Caki2 (cell line): ENCODE measurements at regions not wholly inside any gene's neighbourhood (a gene's known extent, or its start where the extent isn't known, plus 50 kb on each side); places are given as distances from the start of the nearest gene placed in this dataset.

ENCODE experiments used
- DNase-seq: peaks from one replicate; pipeline ENCODE4 v3.0.0-alpha.2; 2015; ENCODE audit warnings: low read depth
- in situ Hi-C: cut with HindIII; loops from 2 replicates; pipeline ENCODE4 v1.10.0; 2016; ENCODE audit warnings: low sequenced_read_pairs, low pct_unique_long_range_greater_than_20kb, mixed read lengths

- in situ Hi-C loops: no loop called here
- no peak for DNase-seq
Observed at GRCh38 chr1:76754730-76755129, 112.5 kb upstream of the ST6GALNAC5 start.

GRCh38 chr1:76759171-76759860 is 108.0 kb upstream of the ST6GALNAC5 start:
- DNase-seq: no peak
- in situ Hi-C loops: no loop called here

GRCh38 chr1:76759950-76760349 is 107.3 kb upstream of the ST6GALNAC5 start:
- in situ Hi-C loops: no loop called here
- DNase-seq: peak; percentile 1

DNA sequence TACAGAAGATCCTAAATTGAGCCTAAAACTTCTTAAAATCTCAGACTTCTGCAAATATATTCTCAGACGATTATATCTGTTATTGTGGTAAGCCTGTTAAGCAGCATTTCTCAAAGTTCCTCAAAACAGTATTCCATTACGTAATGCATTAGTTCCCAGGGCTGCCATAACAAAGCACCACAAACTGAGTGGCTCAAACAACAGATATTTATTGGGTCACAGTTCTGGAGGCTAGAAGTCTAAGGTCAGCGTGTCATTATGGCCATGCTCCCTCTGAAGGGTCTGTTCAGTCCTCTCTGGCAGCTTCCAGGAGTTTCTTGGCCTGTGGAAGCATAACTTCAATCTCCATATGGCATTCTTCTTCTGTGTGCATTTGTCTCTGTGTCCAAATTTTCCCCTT is 103.5 kb upstream of the ST6GALNAC5 start:
- in situ Hi-C loops: no loop called here
- DNase-seq: no peak

DNA sequence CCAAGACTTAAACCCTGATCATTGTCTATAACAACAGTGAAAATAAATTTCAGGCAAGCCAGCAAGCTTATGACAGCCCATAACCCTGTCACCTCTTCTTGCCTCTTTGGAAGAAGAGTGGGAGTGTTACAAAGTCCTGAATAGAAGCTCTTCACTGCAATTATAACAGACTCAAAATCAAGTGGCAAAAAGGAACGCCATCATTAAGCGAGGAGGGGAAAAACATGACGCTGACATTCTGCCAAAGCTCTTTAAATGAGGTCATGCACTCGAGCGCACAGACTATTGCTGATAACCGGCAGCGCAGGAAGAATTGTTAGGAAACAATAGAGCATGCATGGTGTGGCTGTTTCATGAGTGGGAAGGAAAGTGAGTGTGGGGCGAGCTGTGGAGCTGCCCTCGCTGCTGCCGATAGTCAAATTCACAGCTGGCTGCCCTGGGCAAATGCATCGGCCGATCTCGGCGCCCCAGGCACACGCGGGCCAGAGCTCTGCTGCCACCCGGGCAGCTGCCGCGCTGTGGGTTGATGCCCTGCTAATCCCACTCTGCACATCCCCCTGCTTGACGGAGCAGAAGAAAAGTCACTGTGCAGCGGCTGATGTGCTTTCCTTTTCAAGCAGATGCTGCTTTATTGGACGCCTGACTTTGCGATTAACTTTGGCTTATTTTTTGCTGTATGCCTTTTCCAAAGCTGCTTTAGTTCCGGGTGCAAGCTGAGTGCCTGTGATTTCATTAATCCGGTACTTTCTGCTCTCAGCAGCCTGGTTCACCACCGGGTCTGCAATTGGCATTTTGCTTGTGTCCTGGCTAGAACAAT is 102.4 kb upstream of the ST6GALNAC5 start:
- DNase-seq: no peak
- in situ Hi-C loops: no loop called here

DNA sequence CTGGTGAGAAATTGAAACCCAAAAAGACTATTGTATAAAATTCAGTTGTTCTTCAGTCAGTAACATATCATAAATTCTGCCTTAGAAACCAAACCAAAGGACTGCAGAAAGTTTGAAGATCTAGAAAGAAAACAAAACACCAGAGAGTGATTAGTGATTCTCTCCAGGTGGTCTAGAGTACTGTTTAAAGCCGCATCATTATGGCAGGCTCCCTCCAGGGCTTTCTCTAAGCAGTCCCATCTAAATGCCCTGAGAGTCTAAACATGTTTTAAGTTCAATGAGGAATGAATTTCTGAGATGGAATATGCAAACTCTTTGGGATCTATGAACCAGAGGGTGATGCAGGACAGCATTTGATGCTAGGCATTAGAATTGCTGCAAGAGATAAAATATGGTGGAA is 100.9 kb upstream of the ST6GALNAC5 start:
- no peak for DNase-seq
- in situ Hi-C loops: no loop called here

- in situ Hi-C loops: no loop called here
- DNase-seq: no peak
Observed at GRCh38 chr1:76769911-76770310, 97.4 kb upstream of the ST6GALNAC5 start.

DNA sequence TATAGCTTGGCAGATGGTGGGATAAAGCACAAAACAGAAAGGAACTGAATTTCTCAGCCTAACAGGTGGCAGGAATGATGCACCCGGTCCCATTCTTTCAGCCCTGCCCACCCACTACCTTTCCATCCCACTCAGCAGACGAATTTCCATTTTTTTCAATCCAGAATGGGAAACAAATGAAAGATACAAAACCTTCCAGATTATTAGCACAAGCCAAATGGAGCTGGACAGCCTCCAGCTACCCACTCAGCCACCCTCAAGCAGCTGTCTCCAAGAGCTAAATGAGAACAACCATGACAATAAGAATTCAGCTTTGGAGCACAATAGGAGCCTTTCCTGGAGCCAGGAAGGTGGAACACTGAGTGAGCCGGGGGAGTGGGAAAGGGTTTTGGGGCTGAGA is 96.3 kb upstream of the ST6GALNAC5 start:
- in situ Hi-C loops: no loop called here
- DNase-seq: no peak

DNA sequence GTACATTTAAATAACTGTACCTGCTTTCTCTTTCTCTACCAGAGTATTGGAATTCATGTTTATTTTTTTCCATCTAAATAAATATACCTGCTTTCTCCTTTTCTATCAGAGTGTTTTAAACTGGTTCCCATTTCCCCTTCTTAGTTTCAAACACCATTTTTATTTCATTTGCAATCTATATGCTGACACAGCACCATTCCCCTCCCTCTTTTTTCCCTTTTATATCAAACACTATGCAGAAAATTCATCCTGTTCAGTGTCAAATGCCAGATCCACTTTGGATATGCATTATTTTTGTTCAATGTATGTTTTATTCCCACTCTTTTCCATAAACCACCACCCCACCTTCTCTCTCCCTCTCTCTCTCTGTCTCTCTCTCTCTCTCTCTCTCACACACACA is 85.8 kb upstream of the ST6GALNAC5 start:
- in situ Hi-C loops: no loop called here
- no peak for DNase-seq

GRCh38 chr1:76782809-76783208 is 84.5 kb upstream of the ST6GALNAC5 start:
- DNase-seq: no peak
- in situ Hi-C loops: no loop called here

GRCh38 chr1:76784502-76784901 is 82.8 kb upstream of the ST6GALNAC5 start:
- in situ Hi-C loops: no loop called here
- no peak for DNase-seq

GRCh38 chr1:76786222-76786621 is 81.1 kb upstream of the ST6GALNAC5 start:
- no peak for DNase-seq
- in situ Hi-C loops: no loop called here

DNA sequence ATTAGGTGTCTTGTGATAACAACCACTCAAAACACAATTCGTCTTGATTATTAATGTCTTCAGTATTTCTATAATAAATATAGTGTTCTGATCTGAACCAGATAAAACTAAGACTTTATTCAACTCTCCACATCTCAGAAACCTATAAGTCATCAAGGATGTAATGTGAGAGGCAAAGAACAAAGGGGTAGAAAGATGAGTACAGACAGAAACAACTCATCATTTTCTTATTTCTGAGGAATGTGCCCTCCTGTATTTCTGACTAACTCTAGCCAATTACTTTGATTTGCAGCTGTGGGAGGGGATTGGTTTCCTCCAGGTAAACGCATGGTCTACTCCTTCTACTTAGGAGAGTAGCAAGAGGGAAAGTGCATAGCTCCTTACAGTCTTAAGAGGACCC is 73.7 kb upstream of the ST6GALNAC5 start:
- DNase-seq: no peak
- in situ Hi-C loops: no loop called here

- in situ Hi-C loops: no loop called here
- no peak for DNase-seq
Observed at GRCh38 chr1:76799700-76800099, 67.6 kb upstream of the ST6GALNAC5 start.

DNA sequence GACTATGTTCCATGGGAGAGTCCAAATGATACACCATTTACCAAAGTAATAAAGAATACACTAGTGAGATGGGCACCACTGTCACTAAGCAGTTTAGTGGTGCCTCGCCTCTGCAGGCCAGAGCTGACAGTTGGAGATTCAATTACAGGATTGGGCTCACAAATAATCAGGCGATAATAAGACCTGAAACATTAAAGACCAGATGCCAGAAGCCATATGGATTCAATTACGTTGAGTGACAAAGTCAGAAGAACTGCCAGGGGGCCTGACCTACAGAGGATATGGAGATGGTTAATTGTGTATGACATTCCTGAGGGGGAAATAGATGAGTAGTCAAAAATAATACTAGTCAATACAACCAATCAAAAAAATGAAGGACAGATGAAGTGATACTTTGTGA is 65.2 kb upstream of the ST6GALNAC5 start:
- in situ Hi-C loops: no loop called here
- no peak for DNase-seq

DNA sequence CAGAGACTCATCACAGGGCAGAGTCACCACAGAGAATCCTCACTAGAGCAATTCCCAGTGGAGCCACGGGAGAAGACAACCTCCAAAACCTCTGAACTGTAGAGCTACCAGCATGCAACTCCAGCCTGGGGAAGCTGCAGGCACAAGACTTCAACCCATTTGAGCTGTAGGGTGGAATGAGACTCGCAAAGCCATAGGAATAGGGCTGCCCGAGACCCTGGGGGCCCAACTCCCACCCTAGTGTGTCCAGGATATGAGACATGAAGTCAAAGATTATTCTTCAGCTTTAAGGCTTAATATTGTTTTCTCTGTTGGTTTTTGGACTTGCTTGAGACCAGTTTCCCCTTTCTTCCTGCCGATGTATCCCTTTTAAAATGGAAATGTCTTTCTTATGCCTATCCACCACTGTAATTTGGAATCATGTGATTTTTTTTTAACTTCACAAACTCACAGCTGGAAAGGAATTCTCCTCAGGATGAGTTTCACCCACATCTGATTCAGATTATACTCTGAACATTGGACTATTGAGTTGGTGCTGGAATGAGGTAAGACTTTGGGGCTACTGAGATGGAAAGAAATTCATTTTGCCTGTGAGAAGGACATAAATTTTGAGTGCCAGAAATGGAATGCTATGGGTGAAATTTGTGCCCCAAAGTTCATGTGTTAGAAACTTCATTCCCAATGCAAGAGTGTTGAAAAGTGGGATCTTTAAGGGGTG is 59.6 kb upstream of the ST6GALNAC5 start:
- in situ Hi-C loops: no loop called here
- no peak for DNase-seq
